SK-N-SH (cell line): ENCODE measurements at regions not wholly inside any gene's neighbourhood (a gene's known extent, or its start where the extent isn't known, plus 50 kb on each side); places are given as distances from the start of the nearest gene placed in this dataset.

ENCODE experiments used
- CTCF ChIA-PET: fragments of 300-600, 350-600 bp; formaldehyde crosslinking; extraction: SDS; loops from one replicate; lab custom pipeline; 2021; lab: Yijun Ruan, JAX
- POLR2A ChIA-PET: fragments of 350-600 bp; sonication (Branson Sonifier 250); formaldehyde crosslinking; extraction: SDS; loops from one replicate; lab custom pipeline; 2020; ENCODE audit warnings: antibody characterized with exemption, inconsistent platforms; lab: Yijun Ruan, JAX
- DNase-seq: peaks from one replicate; pipeline ENCODE4 v3.0.0; 2012
- H2AFZ ChIP-seq: fragments of 200-600 bp; sonication (generic); 2 replicates; pipeline ENCODE4 v1.8.1; 2016; ENCODE audit warnings: antibody characterized with exemption, mild to moderate bottlenecking, low read depth
- H3F3A ChIP-seq: fragments of 200-600 bp; sonication (generic); replicated peaks from 2 replicates; pipeline ENCODE3; 2016; ENCODE audit warnings: antibody characterized with exemption, mild to moderate bottlenecking; ENCODE audit not compliant: insufficient read depth
- H3K27ac ChIP-seq, 2 experiments: fragments of 200-500 bp in 1 of 2; fragments of 200-600 bp in 1 of 2; sonication (Bioruptor generic) in 1 of 2; sonication (generic), shearing (Covaris generic) in 1 of 2; 2 replicates each; pipeline versions ENCODE4 v1.5.1 to v1.6.1; 2014 to 2016; ENCODE audit warnings: low read depth in 2 of 2, inconsistent platforms in 1 of 2, low read length in 1 of 2, mild to moderate bottlenecking in 1 of 2, mixed read lengths in 1 of 2
- H3K27me3 ChIP-seq: fragments of 200-600 bp; sonication (generic), shearing (Covaris generic); 2 replicates; pipeline ENCODE4 v1.6.1; 2016; ENCODE audit warnings: mixed run types; ENCODE audit not compliant: insufficient read depth
- H3K36me3 ChIP-seq, 2 experiments: fragments of 200-500 bp in 1 of 2; fragments of 200-600 bp in 1 of 2; sonication (Bioruptor generic) in 1 of 2; sonication (generic) in 1 of 2; replicated peaks in 1 of 2; 2 replicates each; pipeline versions ENCODE3 to v1.5.1; 2014 to 2016; ENCODE audit warnings: low read length in 1 of 2, mild to moderate bottlenecking in 1 of 2; ENCODE audit not compliant: insufficient read depth in 2 of 2, control insufficient read depth in 1 of 2
- H3K4me1 ChIP-seq, 2 experiments: fragments of 200-500 bp in 1 of 2; fragments of 200-600 bp in 1 of 2; sonication (Bioruptor generic) in 1 of 2; sonication (generic), shearing (Covaris generic) in 1 of 2; 2 replicates each; pipeline versions ENCODE4 v1.5.1 to v1.6.1; 2014 to 2016; ENCODE audit warnings: low read depth in 1 of 2, low read length in 1 of 2, mixed run types in 1 of 2; ENCODE audit not compliant: insufficient read depth in 2 of 2, control insufficient read depth in 1 of 2
- H3K4me2 ChIP-seq: fragments of 200-600 bp; sonication (generic), shearing (Covaris generic); 2 replicates; pipeline ENCODE4 v1.6.1; 2017; ENCODE audit warnings: mixed run types
- H3K4me3 ChIP-seq, 2 experiments: fragments of 200-500 bp in 1 of 2; fragments of 200-600 bp in 1 of 2; sonication (Bioruptor generic) in 1 of 2; sonication (generic), shearing (Covaris generic) in 1 of 2; 2 replicates each; pipeline versions ENCODE4 v1.5.1 to v1.8.1; 2014 to 2016; ENCODE audit warnings: low read depth in 2 of 2, inconsistent platforms in 1 of 2, low read length in 1 of 2, mild to moderate bottlenecking in 1 of 2, mixed read lengths in 1 of 2, moderate library complexity in 1 of 2
- H3K79me2 ChIP-seq: fragments of 200-600 bp; sonication (generic); 2 replicates; pipeline ENCODE4 v1.8.1; 2017; ENCODE audit warnings: mild to moderate bottlenecking; ENCODE audit not compliant: insufficient read depth
- H3K9ac ChIP-seq: fragments of 200-600 bp; sonication (generic); 2 replicates; pipeline ENCODE4 v1.6.1; 2017; ENCODE audit warnings: mixed run types
- H3K9me2 ChIP-seq: fragments of 200-600 bp; sonication (generic); 2 replicates; pipeline ENCODE4 v1.6.1; 2017; ENCODE audit warnings: mixed run types
- H3K9me3 ChIP-seq: fragments of 200-600 bp; sonication (generic); 2 replicates; pipeline ENCODE4 v1.6.1; 2017; ENCODE audit warnings: mixed run types, mild to moderate bottlenecking, moderate library complexity
- H4K20me1 ChIP-seq: fragments of 200-600 bp; sonication (generic); 2 replicates; pipeline ENCODE4 v1.6.1; 2017; ENCODE audit warnings: mild to moderate bottlenecking, mixed run types; ENCODE audit not compliant: insufficient read depth
- EZH2phosphoT487 ChIP-seq: fragments of 200-600 bp; sonication (generic); IDR thresholded peaks from 2 replicates; pipeline ENCODE4 v1.6.1; 2017; ENCODE audit warnings: low read depth, mixed run types, mild to moderate bottlenecking, antibody characterized with exemption, moderate library complexity, borderline replicate concordance
- FOSL2 ChIP-seq: IDR thresholded peaks from 2 replicates; pipeline ENCODE4 v1.4.0; 2012; ENCODE audit warnings: low read depth, mild to moderate bottlenecking, moderate library complexity, borderline replicate concordance
- GABPA ChIP-seq: IDR thresholded peaks from 2 replicates; pipeline ENCODE4 v1.4.0; 2012; ENCODE audit warnings: low read depth, mild to moderate bottlenecking
- GATA2 ChIP-seq: sonication (generic); formaldehyde crosslinking; IDR thresholded peaks from 2 replicates; pipeline ENCODE4 v1.5.0; 2020; ENCODE audit warnings: mild to moderate bottlenecking, missing genetic modification reagents
- IRF3 ChIP-seq: fragments of 150-350 bp; IDR thresholded peaks from 2 replicates; pipeline ENCODE4 v1.6.1; 2016; ENCODE audit warnings: mild to moderate bottlenecking, low read depth, low read length
- JUND ChIP-seq: IDR thresholded peaks from 2 replicates; pipeline ENCODE4 v1.4.0; 2012
- MAX ChIP-seq: IDR thresholded peaks from 2 replicates; pipeline ENCODE4 v1.4.0; 2012; ENCODE audit warnings: low read depth
- MEF2A ChIP-seq: IDR thresholded peaks from 2 replicates; pipeline ENCODE4 v1.4.0; 2012; ENCODE audit warnings: low read depth, borderline replicate concordance
- MXI1 ChIP-seq: IDR thresholded peaks from 2 replicates; pipeline ENCODE4 v1.6.1; 2012; ENCODE audit warnings: mild to moderate bottlenecking, low read depth, low read length, improper control_type of control experiment
- NFIC ChIP-seq: IDR thresholded peaks from 2 replicates; pipeline ENCODE4 v1.4.0; 2012; ENCODE audit warnings: borderline replicate concordance
- NRF1 ChIP-seq: IDR thresholded peaks from 2 replicates; pipeline ENCODE4 v1.6.1; 2012; ENCODE audit warnings: low read depth, mild to moderate bottlenecking, low read length
- PBX3 ChIP-seq: IDR thresholded peaks from 2 replicates; pipeline ENCODE4; 2012
- RAD21 ChIP-seq: IDR thresholded peaks from 2 replicates; pipeline ENCODE4 v1.6.1; 2012; ENCODE audit warnings: mild to moderate bottlenecking, low read length
- SIN3A ChIP-seq: IDR thresholded peaks from 2 replicates; pipeline ENCODE4 v1.6.1; 2012; ENCODE audit warnings: low read depth, mild to moderate bottlenecking, low read length, moderate library complexity, borderline replicate concordance
- TAF1 ChIP-seq: IDR thresholded peaks from 2 replicates; pipeline ENCODE4 v1.6.1; 2012; ENCODE audit warnings: low read depth, mild to moderate bottlenecking, low read length, moderate library complexity, borderline replicate concordance
- TEAD4 ChIP-seq: IDR thresholded peaks from 2 replicates; pipeline ENCODE4 v1.4.0; 2012; ENCODE audit warnings: mild to moderate bottlenecking, borderline replicate concordance; ENCODE audit not compliant: insufficient read depth
- YY1 ChIP-seq: IDR thresholded peaks from 2 replicates; pipeline ENCODE4 v1.4.0; 2012; ENCODE audit warnings: low read depth, mild to moderate bottlenecking
- WGBS: methylation state at CpG from one replicate; pipeline ENCODE4 v1.1.6; 2017; ENCODE audit warnings: low lambda C conversion rate; 5-methylcytosine and 5-hydroxymethylcytosine counted together
- TF ChIP-seq, protein P1 (sequence below): IDR thresholded peaks from 2 replicates; pipeline ENCODE4 v1.4.0; 2012; ENCODE audit warnings: low read depth, borderline replicate concordance
- TF ChIP-seq, protein P2 (sequence below): fragments of 200-600 bp; sonication (generic); IDR thresholded peaks from 2 replicates; pipeline ENCODE4 v1.6.1; 2017; ENCODE audit warnings: antibody characterized with exemption, mild to moderate bottlenecking, moderate library complexity
- TF ChIP-seq, protein P3 (sequence below): fragments of 150-350 bp; IDR thresholded peaks from 2 replicates; pipeline ENCODE4 v1.6.1; 2017; ENCODE audit warnings: antibody characterized with exemption, low read length, low read depth, borderline replicate concordance

- TF ChIP-seq, protein P1, sequence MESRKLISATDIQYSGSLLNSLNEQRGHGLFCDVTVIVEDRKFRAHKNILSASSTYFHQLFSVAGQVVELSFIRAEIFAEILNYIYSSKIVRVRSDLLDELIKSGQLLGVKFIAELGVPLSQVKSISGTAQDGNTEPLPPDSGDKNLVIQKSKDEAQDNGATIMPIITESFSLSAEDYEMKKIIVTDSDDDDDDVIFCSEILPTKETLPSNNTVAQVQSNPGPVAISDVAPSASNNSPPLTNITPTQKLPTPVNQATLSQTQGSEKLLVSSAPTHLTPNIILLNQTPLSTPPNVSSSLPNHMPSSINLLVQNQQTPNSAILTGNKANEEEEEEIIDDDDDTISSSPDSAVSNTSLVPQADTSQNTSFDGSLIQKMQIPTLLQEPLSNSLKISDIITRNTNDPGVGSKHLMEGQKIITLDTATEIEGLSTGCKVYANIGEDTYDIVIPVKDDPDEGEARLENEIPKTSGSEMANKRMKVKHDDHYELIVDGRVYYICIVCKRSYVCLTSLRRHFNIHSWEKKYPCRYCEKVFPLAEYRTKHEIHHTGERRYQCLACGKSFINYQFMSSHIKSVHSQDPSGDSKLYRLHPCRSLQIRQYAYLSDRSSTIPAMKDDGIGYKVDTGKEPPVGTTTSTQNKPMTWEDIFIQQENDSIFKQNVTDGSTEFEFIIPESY: no peak
- TF ChIP-seq MEF2A: no peak
- TF ChIP-seq, protein P2, sequence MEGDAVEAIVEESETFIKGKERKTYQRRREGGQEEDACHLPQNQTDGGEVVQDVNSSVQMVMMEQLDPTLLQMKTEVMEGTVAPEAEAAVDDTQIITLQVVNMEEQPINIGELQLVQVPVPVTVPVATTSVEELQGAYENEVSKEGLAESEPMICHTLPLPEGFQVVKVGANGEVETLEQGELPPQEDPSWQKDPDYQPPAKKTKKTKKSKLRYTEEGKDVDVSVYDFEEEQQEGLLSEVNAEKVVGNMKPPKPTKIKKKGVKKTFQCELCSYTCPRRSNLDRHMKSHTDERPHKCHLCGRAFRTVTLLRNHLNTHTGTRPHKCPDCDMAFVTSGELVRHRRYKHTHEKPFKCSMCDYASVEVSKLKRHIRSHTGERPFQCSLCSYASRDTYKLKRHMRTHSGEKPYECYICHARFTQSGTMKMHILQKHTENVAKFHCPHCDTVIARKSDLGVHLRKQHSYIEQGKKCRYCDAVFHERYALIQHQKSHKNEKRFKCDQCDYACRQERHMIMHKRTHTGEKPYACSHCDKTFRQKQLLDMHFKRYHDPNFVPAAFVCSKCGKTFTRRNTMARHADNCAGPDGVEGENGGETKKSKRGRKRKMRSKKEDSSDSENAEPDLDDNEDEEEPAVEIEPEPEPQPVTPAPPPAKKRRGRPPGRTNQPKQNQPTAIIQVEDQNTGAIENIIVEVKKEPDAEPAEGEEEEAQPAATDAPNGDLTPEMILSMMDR: no peak
- no peak for TF ChIP-seq JUND
- TF ChIP-seq NRF1: no peak
- TF ChIP-seq IRF3: no peak
- no peak for TF ChIP-seq RAD21
- no peak for TF ChIP-seq PBX3
- no peak for TF ChIP-seq MXI1
- TF ChIP-seq FOSL2: no peak
- TF ChIP-seq NFIC: no peak
- no peak for TF ChIP-seq YY1
- no peak for TF ChIP-seq MAX
- TF ChIP-seq TEAD4: no peak
- TF ChIP-seq TAF1: no peak
- TF ChIP-seq, protein P3, sequence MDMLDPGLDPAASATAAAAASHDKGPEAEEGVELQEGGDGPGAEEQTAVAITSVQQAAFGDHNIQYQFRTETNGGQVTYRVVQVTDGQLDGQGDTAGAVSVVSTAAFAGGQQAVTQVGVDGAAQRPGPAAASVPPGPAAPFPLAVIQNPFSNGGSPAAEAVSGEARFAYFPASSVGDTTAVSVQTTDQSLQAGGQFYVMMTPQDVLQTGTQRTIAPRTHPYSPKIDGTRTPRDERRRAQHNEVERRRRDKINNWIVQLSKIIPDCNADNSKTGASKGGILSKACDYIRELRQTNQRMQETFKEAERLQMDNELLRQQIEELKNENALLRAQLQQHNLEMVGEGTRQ: no peak
- TF ChIP-seq SIN3A: no peak
- TF ChIP-seq GATA2 (CRISPR knock-in tag): no peak
- TF ChIP-seq EZH2phosphoT487: no peak
- TF ChIP-seq GABPA: no peak
- TF ChIP-seq, all 33 proteins: peak for 0
- no peak overlapping the region for H3K9ac ChIP-seq
- H3K79me2 ChIP-seq: no peaks in the 10 kb centered on the region
- no peaks in the 10 kb centered on the region for H3K27me3 ChIP-seq
- CTCF ChIA-PET: no interaction called here
- no peak overlapping the region for H3K4me2 ChIP-seq
- no peaks in the 10 kb centered on the region for H3K9me2 ChIP-seq
- H3K4me3 ChIP-seq: no peak overlapping the region
- H3K9me3 ChIP-seq: no peaks in the 10 kb centered on the region
- H3F3A ChIP-seq: no peaks in the 10 kb centered on the region
- no peak overlapping the region for H2AFZ ChIP-seq
- H3K27ac ChIP-seq: no peak overlapping the region
- no peaks in the 10 kb centered on the region for H3K36me3 ChIP-seq
- POLR2A ChIA-PET: no interaction called here
- WGBS: 30% methylated on average over 5 of the region's 5 CpGs
- no peaks in the 10 kb centered on the region for H4K20me1 ChIP-seq
- DNase-seq: no peak
- no peaks in the 10 kb centered on the region for H3K4me1 ChIP-seq
Measured at GRCh38 chr4:134687646-134688628, 486.3 kb upstream of the PABPC4L start.
